OCI-LY7 (cell line): ENCODE measurements at regions not wholly inside any gene's neighbourhood (a gene's known extent, or its start where the extent isn't known, plus 50 kb on each side); places are given as distances from the start of the nearest gene placed in this dataset.

Source experiments
- BruUV-seq: library from RNA; stranded (reverse); fragments of 400-500 nt; replicated peaks from 2 replicates; lab custom pipeline; 2021; lab: Mats Ljungman, UMichigan
- CTCF ChIA-PET: fragments of 300-600 bp; sonication (Branson Sonifier 250); formaldehyde crosslinking; loops from one replicate; lab custom pipeline; 2022; ENCODE audit warnings: antibody characterized with exemption; ENCODE audit not compliant: unreplicated experiment; lab: Charles Lee
- POLR2A ChIA-PET: fragments of 300-600 bp; sonication (Branson Sonifier 250); formaldehyde crosslinking; loops from one replicate; lab custom pipeline; 2022; ENCODE audit warnings: antibody characterized with exemption; lab: Charles Lee
- DNase-seq: peaks from one replicate; pipeline ENCODE4 v3.0.0-alpha.2; 2015; ENCODE audit warnings: low spot score
- H2AFZ ChIP-seq: fragments of 200-600 bp; sonication (generic), shearing (Covaris generic); 2 replicates; pipeline ENCODE4 v1.6.1; 2014; ENCODE audit warnings: mild to moderate bottlenecking, antibody characterized with exemption, low read length, moderate library complexity
- H3K27ac ChIP-seq: fragments of 200-600 bp; sonication (generic); 2 replicates; pipeline ENCODE4 v1.5.1; 2014; ENCODE audit warnings: mixed run types, low read depth, mild to moderate bottlenecking, moderate library complexity, low read length, inconsistent platforms; ENCODE audit not compliant: poor library complexity, severe bottlenecking
- H3K36me3 ChIP-seq: fragments of 200-600 bp; sonication (generic); 2 replicates; pipeline ENCODE4 v1.6.1; 2014; ENCODE audit warnings: mild to moderate bottlenecking, antibody characterized with exemption, low read length, moderate library complexity, mixed read lengths; ENCODE audit not compliant: insufficient read depth
- H3K4me1 ChIP-seq: fragments of 200-600 bp; sonication (generic); 2 replicates; pipeline ENCODE4 v1.5.1; 2014; ENCODE audit warnings: mild to moderate bottlenecking, low read length; ENCODE audit not compliant: insufficient read depth, poor library complexity, severe bottlenecking
- H3K4me2 ChIP-seq: fragments of 200-600 bp; sonication (generic); 2 replicates; pipeline ENCODE4 v1.6.1; 2014; ENCODE audit warnings: mild to moderate bottlenecking, low read length
- H3K4me3 ChIP-seq: fragments of 200-600 bp; sonication (generic); 2 replicates; pipeline ENCODE4 v1.5.1; 2014; ENCODE audit warnings: mild to moderate bottlenecking, low read depth, low read length; ENCODE audit not compliant: poor library complexity, severe bottlenecking
- H3K79me2 ChIP-seq: fragments of 200-600 bp; sonication (generic); 2 replicates; pipeline ENCODE4 v1.6.1; 2016; ENCODE audit warnings: low read depth, mild to moderate bottlenecking, low read length, moderate library complexity, mixed read lengths; ENCODE audit not compliant: insufficient read depth
- H3K9me2 ChIP-seq: fragments of 200-600 bp; sonication (generic); 2 replicates; pipeline ENCODE4 v1.6.1; 2016; ENCODE audit warnings: mild to moderate bottlenecking, low read length, mixed read lengths; ENCODE audit not compliant: insufficient read depth
- H3K9me3 ChIP-seq: fragments of 200-600 bp; sonication (generic); 2 replicates; pipeline ENCODE4 v1.6.1; 2014; ENCODE audit warnings: mild to moderate bottlenecking, mixed run types, low read length, mixed read lengths
- H4K20me1 ChIP-seq: fragments of 200-600 bp; sonication (generic); 2 replicates; pipeline ENCODE4 v1.6.1; 2014; ENCODE audit warnings: mild to moderate bottlenecking, antibody characterized with exemption, low read length, moderate library complexity, mixed read lengths; ENCODE audit not compliant: insufficient read depth
- EZH2phosphoT487 ChIP-seq: fragments of 200-600 bp; sonication (generic); IDR thresholded peaks from 2 replicates; pipeline ENCODE4 v1.6.1; 2018; ENCODE audit warnings: low read depth, borderline replicate concordance, mild to moderate bottlenecking, mixed run types, antibody characterized with exemption, low read length, moderate library complexity, mixed read lengths
- intact Hi-C: fragments of 100-400 bp; cut with micrococcal nuclease; formaldehyde crosslinking; loops from one replicate; pipeline ENCODE4 v1.10.0; 2022; ENCODE audit not compliant: unreplicated experiment
- TF ChIP-seq, protein P1 (sequence below): fragments of 200-600 bp; sonication (generic); conservative IDR thresholded peaks from 2 replicates; pipeline ENCODE4 v1.5.1; 2014; ENCODE audit warnings: mild to moderate bottlenecking, antibody characterized with exemption, low read length, moderate library complexity, mixed read lengths

DNA sequence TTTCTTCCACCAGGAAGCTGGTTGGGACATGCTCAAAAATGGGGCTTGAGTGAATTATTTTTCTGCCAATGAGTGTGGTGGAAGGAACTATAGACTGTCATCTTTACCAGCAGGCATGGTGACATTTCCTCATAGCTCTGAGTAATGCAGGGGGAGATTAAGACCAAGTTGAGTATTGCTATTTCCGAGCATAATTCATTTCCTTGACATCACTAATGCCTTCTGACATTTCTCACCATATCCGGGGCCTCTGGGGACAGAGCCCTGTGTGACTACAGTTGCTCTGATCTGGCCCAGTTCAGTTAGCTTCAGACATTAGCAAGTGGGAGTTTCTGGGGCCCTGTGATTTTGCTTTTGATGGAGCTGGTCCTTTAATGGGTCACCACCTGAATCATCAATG is 410.4 kb downstream of the MEIS1 start:
- no TSS peak for BruUV-seq
- no peaks in the 10 kb centered on the region for H3K79me2 ChIP-seq
- ChIA-PET CTCF (no interaction called here), POLR2A (no interaction called here)
- H3K4me2 ChIP-seq = no peak overlapping the region
- no peak overlapping the region for H2AFZ ChIP-seq
- no peaks in the 10 kb centered on the region for H3K9me2 ChIP-seq
- no peak overlapping the region for H3K27ac ChIP-seq
- no peaks in the 10 kb centered on the region for H3K36me3 ChIP-seq
- H4K20me1 ChIP-seq = no peaks in the 10 kb centered on the region
- no peak overlapping the region for H3K4me3 ChIP-seq
- no peak for DNase-seq
- intact Hi-C loops = no loop called here
- H3K4me1 ChIP-seq = no peaks in the 10 kb centered on the region
- no peaks in the 10 kb centered on the region for H3K9me3 ChIP-seq
- no peak for TF ChIP-seq EZH2phosphoT487
- TF ChIP-seq, protein P1, sequence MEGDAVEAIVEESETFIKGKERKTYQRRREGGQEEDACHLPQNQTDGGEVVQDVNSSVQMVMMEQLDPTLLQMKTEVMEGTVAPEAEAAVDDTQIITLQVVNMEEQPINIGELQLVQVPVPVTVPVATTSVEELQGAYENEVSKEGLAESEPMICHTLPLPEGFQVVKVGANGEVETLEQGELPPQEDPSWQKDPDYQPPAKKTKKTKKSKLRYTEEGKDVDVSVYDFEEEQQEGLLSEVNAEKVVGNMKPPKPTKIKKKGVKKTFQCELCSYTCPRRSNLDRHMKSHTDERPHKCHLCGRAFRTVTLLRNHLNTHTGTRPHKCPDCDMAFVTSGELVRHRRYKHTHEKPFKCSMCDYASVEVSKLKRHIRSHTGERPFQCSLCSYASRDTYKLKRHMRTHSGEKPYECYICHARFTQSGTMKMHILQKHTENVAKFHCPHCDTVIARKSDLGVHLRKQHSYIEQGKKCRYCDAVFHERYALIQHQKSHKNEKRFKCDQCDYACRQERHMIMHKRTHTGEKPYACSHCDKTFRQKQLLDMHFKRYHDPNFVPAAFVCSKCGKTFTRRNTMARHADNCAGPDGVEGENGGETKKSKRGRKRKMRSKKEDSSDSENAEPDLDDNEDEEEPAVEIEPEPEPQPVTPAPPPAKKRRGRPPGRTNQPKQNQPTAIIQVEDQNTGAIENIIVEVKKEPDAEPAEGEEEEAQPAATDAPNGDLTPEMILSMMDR = no peak

DNA sequence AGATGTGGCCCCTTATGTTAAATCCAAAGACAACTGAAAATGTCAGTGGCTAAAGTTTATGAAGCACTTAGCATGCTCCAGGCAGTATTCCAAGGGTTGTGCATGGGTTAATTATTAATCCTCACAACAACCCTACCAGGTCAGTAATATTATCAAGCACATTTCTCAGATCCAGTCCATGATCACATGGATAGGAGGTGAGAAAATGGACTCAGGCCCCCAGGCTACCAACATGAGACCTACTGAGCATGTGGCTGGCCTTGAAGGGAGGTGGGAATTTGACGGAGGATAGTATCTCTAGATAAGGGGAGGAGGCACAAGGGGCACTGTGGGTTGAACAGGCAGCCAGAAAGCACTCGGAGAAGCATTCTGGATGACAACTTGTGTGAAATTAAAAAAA is 412.0 kb downstream of the MEIS1 start:
- Histone ChIP-seq H2AFZ (no peak overlapping the region), H3K9me3 (no peaks in the 10 kb centered on the region), H3K4me2 (no peak overlapping the region), H4K20me1 (no peaks in the 10 kb centered on the region), H3K79me2 (no peaks in the 10 kb centered on the region), H3K4me3 (no peak overlapping the region), H3K9me2 (no peaks in the 10 kb centered on the region), H3K27ac (no peak overlapping the region), H3K4me1 (no peaks in the 10 kb centered on the region), H3K36me3 (no peaks in the 10 kb centered on the region)
- BruUV-seq = no TSS peak
- POLR2A ChIA-PET = no interaction called here
- no peak for DNase-seq
- CTCF ChIA-PET = no interaction called here
- no peak for TF ChIP-seq EZH2phosphoT487
- TF ChIP-seq, protein P1 = no peak
- intact Hi-C loops = no loop called here

DNA sequence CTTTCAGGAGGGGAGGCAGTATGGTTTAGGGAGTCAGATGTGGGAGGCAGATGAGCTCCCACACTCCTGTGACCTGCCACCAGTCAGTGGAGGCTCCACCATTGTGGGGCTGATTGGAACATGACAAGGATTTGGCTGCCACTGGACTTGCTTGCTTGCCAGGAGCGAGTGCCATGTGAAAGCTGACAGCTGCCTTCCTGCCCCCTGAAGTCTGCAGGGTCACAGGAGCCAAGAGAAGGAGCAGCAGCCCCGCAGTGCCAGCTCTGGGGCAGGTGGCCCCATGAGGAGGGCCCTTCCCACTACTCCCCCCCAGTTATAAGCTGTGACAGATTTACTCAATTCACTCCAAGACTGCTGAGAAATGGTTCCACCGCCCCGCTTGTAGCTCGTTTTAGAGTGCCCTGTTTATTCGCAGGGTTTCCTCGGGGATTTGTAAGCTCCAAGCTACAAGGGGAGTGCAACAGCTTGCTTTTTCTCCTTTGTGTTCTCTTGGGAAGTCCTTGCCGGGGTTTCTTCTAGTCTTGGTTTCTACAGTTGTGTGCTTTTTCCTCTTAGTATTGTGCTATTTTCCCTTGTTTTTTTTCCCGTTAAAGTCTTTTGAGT is 414.3 kb downstream of the MEIS1 start:
- Histone ChIP-seq H3K36me3 (no peaks in the 10 kb centered on the region), H2AFZ (no peak overlapping the region), H3K9me3 (no peaks in the 10 kb centered on the region), H3K4me1 (no peaks in the 10 kb centered on the region), H3K9me2 (no peaks in the 10 kb centered on the region), H3K27ac (no peak overlapping the region), H3K79me2 (no peaks in the 10 kb centered on the region), H4K20me1 (no peaks in the 10 kb centered on the region), H3K4me3 (no peak overlapping the region), H3K4me2 (no peak overlapping the region)
- POLR2A ChIA-PET = no interaction called here
- CTCF ChIA-PET = no interaction called here
- BruUV-seq = no TSS peak
- TF ChIP-seq EZH2phosphoT487 = no peak
- TF ChIP-seq, protein P1 = no peak
- no peak for DNase-seq
- intact Hi-C loops = no loop called here
